GM10266 (cell line): ENCODE measurements at regions not wholly inside any gene's neighbourhood (a gene's known extent, or its start where the extent isn't known, plus 50 kb on each side); places are given as distances from the start of the nearest gene placed in this dataset.

ENCODE experiments used
- DNase-seq: peaks from one replicate; pipeline ENCODE4 v3.0.0; 2012; ENCODE audit errors: extremely low spot score
- CTCF ChIP-seq: IDR thresholded peaks from 2 replicates; pipeline ENCODE4 v1.5.1; 2012; ENCODE audit warnings: mild to moderate bottlenecking, low read depth; ENCODE audit not compliant: control insufficient read depth, insufficient read depth; ENCODE audit errors: missing control alignments

DNA sequence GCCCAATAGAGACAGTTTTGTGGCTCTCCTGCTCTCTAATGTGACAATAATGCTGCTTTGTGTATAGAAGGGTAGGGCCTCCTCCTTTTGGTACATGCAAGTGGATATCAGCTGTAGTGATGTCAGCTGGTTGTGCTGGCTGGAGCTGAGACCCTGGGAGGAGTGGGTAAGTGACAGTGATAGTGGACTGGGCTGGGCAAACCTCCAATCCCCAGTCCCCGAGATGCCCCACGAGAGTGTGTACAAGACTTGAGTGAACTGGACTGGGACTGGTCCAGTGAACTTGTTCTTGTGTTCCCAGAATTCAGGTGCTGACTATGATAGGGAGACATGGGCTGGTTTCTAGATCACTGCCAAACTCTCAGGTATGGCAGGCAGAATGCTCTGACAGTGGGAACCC, 583.6 kb upstream of the PCDH10 start:
- TF ChIP-seq CTCF: no peak
- no peak for DNase-seq

DNA sequence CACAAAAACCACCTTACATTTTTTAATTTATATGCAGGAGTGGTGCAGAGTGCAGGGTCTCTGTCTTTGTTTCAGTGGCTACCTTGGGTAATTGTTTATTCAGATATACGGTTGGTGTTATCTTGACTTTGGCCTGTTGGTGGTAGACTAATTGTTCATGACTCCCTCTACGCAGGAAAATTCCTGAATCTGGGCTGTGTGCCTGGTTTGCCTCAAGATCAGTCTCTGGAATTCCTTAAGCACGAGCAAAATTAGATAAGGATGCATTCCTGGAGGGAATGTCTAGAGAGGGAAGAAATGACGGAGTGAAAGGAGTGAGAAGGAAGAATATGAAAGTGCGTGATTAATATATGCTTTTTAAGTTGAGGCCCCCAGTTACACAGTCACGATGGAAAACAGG, 576.9 kb upstream of the PCDH10 start:
- TF ChIP-seq CTCF: no peak
- DNase-seq: no peak

- no peak for TF ChIP-seq CTCF
- no peak for DNase-seq
These were observed 561.5 kb upstream of the PCDH10 start for GRCh38 chr4:132587626-132588025.

GRCh38 chr4:132592340-132592739, 556.8 kb upstream of the PCDH10 start:
- TF ChIP-seq CTCF: no peak
- DNase-seq: no peak

DNA sequence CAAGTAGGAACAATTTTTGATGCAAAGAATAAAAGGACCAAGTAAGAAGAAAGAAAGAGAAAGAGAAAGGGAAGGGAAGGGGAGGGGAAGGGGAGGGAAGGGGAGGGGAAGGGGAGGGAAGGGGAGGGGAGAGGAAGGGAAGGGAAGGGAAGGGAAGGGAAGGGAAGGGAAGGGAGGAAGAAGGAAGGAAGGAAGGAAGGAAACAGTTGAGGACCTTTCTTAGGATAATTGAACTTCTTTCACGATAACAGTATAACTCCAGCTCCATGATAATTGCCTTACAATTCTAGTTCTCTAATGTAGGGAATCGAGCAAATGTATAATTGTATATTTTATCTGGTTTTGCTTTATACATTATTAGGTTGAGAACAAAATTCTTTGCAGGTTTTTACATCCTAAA, 556.2 kb upstream of the PCDH10 start:
- no peak for DNase-seq

GRCh38 chr4:132593717-132594400, 555.2 kb upstream of the PCDH10 start:
- no peak for DNase-seq
- no peak for TF ChIP-seq CTCF

More for the DNA sequence above, 556.2 kb upstream of the PCDH10 start:
- no peak for TF ChIP-seq CTCF

DNA sequence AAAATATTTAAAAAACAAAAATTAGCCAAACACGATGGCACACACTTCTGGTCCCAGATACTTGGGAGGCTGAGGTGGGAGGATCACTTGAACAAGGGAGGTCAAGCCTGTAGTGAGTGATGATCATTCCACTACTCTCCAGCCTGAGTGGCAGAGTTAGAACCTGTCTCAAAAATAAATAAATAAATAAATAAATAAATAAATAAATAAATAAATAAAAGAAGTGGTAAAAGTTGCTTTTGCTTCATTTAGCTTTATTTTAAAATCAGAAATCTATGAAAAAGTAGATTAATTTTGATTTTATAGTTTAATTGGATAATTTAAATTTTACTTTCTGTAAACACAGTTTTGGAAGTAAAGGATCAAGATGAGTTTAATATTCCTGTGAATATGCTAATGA, 552.9 kb upstream of the PCDH10 start:
- TF ChIP-seq CTCF: no peak

More for the DNA sequence above, 552.9 kb upstream of the PCDH10 start:
- DNase-seq: no peak
